ENCODE measurements at regions not wholly inside any gene's neighbourhood (a gene's known extent, or its start where the extent isn't known, plus 50 kb on each side); places are given as distances from the start of the nearest gene placed in this dataset.
"Not testable (repeated sequence)": the region's sequence is repeated elsewhere in the genome, so short reads cannot be mapped to it uniquely, and the experiment has no call there.

DNA sequence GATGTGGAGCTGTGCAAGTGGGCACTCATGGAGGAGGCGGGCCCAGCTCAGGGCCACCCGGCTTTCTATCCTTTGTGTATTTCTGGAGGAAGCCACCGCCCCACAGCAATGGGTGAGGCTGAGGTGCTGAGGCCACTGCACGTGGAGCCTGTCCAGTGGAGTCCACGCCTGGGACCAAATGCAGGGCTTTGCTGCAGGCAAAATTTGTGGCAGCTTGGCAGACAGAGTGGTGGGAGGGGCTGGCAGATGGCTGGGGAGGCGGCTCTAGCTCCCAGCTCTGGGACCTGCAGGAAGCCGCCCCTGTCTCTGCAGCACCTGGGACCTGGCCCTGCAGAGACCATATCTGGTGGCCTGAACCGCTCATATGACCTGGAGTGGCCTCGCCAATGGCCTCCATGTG, 307.3 kb downstream of the CCDC74A start:
- intact Hi-C loops (cut with micrococcal nuclease; ENCODE audit: unreplicated experiment); H3K4me2 ChIP-seq; H3K27ac ChIP-seq; BruUV-seq (replicated peaks); POLR2A ChIA-PET (ENCODE audit: unreplicated experiment); H3K4me3 ChIP-seq; H3K36me3 ChIP-seq (ENCODE audit: low read depth); H3K79me2 ChIP-seq (ENCODE audit: low read depth); H2AFZ ChIP-seq; H3K9me2 ChIP-seq (ENCODE audit: insufficient read depth); DNase-seq; H3F3A ChIP-seq (ENCODE audit: insufficient read depth, low read depth); H3K4me1 ChIP-seq (replicated peaks; ENCODE audit: insufficient read depth); H3K9me3 ChIP-seq (ENCODE audit: insufficient read depth, low read depth); H4K20me1 ChIP-seq (ENCODE audit: insufficient read depth): not testable (repeated sequence)
- CTCF ChIA-PET, result interaction anchor here (0.6 kb wide), 1 partner anchor 33 kb away, joined by 3 read pairs; no protein-coding TSS in a partner anchor
- peaks cover 15% of the 10 kb centered on the region for H3K27me3 ChIP-seq (ENCODE audit: insufficient read depth, low read depth)

DNA sequence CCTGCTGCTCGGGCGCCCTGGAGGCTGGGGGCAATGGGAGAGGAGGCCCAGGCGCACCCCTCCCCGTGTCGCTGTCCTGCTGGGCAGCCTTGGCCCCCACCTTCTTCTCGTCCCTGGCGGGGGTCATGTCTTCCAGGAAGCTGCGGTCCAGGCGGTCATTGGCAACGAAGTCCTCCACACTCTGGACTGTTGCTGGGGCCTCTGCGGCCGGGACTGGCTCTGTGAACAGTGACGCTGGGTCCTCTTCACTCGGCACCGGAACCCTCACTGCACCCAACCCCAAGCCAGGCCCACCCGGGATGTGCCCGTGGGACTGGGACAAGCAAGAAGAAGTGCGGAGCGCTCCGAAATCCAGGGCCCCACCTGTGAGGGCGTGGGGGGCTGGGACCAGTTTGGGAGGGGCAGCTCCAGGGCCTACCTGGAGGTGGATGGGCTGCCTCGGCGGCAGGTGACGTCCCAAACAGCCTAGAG, 308.0 kb downstream of the CCDC74A start:
- BruUV-seq (replicated peaks), result no TSS peak
- Histone ChIP-seq H3F3A (ENCODE audit: insufficient read depth, low read depth) (no peaks in the 10 kb centered on the region), H3K4me3 (no peak overlapping the region), H4K20me1 (ENCODE audit: insufficient read depth) (no peaks in the 10 kb centered on the region), H3K4me2 (no peak overlapping the region), H2AFZ (no peak overlapping the region), H3K36me3 (ENCODE audit: low read depth) (no peaks in the 10 kb centered on the region), H3K27ac (no peak overlapping the region), H3K79me2 (ENCODE audit: low read depth) (no peaks in the 10 kb centered on the region), H3K9me2 (ENCODE audit: insufficient read depth) (no peaks in the 10 kb centered on the region), H3K4me1 (replicated peaks; ENCODE audit: insufficient read depth) (no peaks in the 10 kb centered on the region), H3K9me3 (ENCODE audit: insufficient read depth, low read depth) (no peaks in the 10 kb centered on the region), H3K27me3 (ENCODE audit: insufficient read depth, low read depth) (peaks cover 15% of the 10 kb centered on the region)
- CTCF ChIA-PET, result no interaction called here
- DNase-seq, result no peak
- TF ChIP-seq, protein P1, sequence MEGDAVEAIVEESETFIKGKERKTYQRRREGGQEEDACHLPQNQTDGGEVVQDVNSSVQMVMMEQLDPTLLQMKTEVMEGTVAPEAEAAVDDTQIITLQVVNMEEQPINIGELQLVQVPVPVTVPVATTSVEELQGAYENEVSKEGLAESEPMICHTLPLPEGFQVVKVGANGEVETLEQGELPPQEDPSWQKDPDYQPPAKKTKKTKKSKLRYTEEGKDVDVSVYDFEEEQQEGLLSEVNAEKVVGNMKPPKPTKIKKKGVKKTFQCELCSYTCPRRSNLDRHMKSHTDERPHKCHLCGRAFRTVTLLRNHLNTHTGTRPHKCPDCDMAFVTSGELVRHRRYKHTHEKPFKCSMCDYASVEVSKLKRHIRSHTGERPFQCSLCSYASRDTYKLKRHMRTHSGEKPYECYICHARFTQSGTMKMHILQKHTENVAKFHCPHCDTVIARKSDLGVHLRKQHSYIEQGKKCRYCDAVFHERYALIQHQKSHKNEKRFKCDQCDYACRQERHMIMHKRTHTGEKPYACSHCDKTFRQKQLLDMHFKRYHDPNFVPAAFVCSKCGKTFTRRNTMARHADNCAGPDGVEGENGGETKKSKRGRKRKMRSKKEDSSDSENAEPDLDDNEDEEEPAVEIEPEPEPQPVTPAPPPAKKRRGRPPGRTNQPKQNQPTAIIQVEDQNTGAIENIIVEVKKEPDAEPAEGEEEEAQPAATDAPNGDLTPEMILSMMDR (conservative IDR thresholded peaks at IDR 0.05), result no peak
- no peak for TF ChIP-seq EZH2 (IDR thresholded peaks at IDR 0.05; ENCODE audit: low read depth)
- intact Hi-C loops (cut with micrococcal nuclease; ENCODE audit: unreplicated experiment), result no loop called here
- POLR2A ChIA-PET (ENCODE audit: unreplicated experiment), result no interaction called here

DNA sequence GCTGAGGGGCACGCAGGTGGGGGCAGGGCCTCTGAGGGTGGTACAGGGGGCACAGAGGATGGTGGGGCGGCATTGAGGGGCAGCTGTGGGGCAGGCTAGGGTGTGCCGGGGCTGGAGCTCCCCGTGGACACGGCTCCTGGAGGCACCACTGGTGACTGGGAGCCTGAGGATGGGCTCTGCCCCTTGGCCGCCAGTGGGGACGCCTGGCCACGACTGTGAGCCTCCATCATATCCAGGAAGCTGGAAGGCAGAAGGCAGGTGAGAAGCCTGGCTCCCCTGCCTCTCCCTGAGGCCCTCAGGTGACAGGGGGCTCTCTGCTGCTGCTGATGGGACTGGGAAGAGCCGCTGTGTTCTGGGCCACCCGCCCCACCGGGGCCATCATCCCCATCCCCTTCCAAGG, 308.4 kb downstream of the CCDC74A start:
- H3K4me2 ChIP-seq; H3K79me2 ChIP-seq (ENCODE audit: low read depth); H3K36me3 ChIP-seq (ENCODE audit: low read depth); H3K27ac ChIP-seq; H3K9me2 ChIP-seq (ENCODE audit: insufficient read depth); H3K4me3 ChIP-seq; H3K9me3 ChIP-seq (ENCODE audit: insufficient read depth, low read depth); DNase-seq; H2AFZ ChIP-seq; BruUV-seq (replicated peaks); H3F3A ChIP-seq (ENCODE audit: insufficient read depth, low read depth); H4K20me1 ChIP-seq (ENCODE audit: insufficient read depth); intact Hi-C loops (cut with micrococcal nuclease; ENCODE audit: unreplicated experiment); H3K4me1 ChIP-seq (replicated peaks; ENCODE audit: insufficient read depth); POLR2A ChIA-PET (ENCODE audit: unreplicated experiment); CTCF ChIA-PET: not testable (repeated sequence)
- H3K27me3 ChIP-seq (ENCODE audit: insufficient read depth, low read depth), result peaks cover 15% of the 10 kb centered on the region

DNA sequence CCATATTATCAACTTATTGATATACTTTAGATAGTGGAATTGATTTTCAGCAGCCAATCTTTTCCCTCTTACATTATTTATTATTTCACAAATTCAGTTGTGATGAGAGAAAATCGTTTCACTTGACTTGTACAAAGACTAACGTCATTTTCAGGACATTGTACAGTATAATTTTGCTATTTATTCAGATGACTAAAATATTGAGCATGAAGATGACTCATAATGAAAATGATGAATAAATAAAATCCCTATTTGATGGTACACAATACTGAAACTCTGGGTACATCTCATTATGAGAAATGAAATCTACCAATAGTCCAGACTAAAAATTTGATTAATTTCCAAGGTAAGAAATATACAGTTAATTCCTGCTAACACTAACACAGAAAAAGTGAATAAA, 316.4 kb downstream of the CCDC74A start:
- CTCF ChIA-PET; H2AFZ ChIP-seq; H3K9me3 ChIP-seq (ENCODE audit: insufficient read depth, low read depth); H3K4me3 ChIP-seq; H3K27ac ChIP-seq; H3F3A ChIP-seq (ENCODE audit: insufficient read depth, low read depth); intact Hi-C loops (cut with micrococcal nuclease; ENCODE audit: unreplicated experiment); H3K79me2 ChIP-seq (ENCODE audit: low read depth); H3K4me2 ChIP-seq; H3K36me3 ChIP-seq (ENCODE audit: low read depth); H3K9me2 ChIP-seq (ENCODE audit: insufficient read depth); DNase-seq; POLR2A ChIA-PET (ENCODE audit: unreplicated experiment); H3K27me3 ChIP-seq (ENCODE audit: insufficient read depth, low read depth); H4K20me1 ChIP-seq (ENCODE audit: insufficient read depth); H3K4me1 ChIP-seq (replicated peaks; ENCODE audit: insufficient read depth); BruUV-seq (replicated peaks): not testable (repeated sequence)

DNA sequence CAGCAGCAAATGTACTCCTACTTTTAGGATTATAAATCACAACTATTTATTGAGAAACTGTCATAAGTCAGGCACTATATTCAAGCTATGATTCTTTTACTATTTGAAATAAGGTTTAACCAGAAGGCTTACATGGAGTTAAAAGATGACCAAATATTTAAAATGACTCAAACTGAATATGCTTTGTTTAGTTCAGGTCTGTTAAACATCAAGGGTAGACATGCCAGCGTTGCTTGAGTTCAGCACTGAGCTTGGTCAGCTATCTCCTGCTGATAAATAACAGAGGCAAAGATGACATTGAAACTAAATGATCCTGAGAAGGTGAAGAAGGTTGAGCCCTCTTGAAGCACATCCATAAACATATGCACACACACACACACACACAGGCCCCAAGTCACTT, 305.6 kb downstream of the ANKRD30BL start:
- H4K20me1 ChIP-seq (ENCODE audit: insufficient read depth); intact Hi-C loops (cut with micrococcal nuclease; ENCODE audit: unreplicated experiment); H3K9me2 ChIP-seq (ENCODE audit: insufficient read depth); H3K4me3 ChIP-seq; DNase-seq; H3K9me3 ChIP-seq (ENCODE audit: insufficient read depth, low read depth); CTCF ChIA-PET; BruUV-seq (replicated peaks); H3K27ac ChIP-seq; H2AFZ ChIP-seq; H3K4me1 ChIP-seq (replicated peaks; ENCODE audit: insufficient read depth); H3K79me2 ChIP-seq (ENCODE audit: low read depth); H3K4me2 ChIP-seq; H3K27me3 ChIP-seq (ENCODE audit: insufficient read depth, low read depth); H3F3A ChIP-seq (ENCODE audit: insufficient read depth, low read depth); POLR2A ChIA-PET (ENCODE audit: unreplicated experiment); H3K36me3 ChIP-seq (ENCODE audit: low read depth): not testable (repeated sequence)
